ENCODE measurements at regions not wholly inside any gene's neighbourhood (a gene's known extent, or its start where the extent isn't known, plus 50 kb on each side); places are given as distances from the start of the nearest gene placed in this dataset.

DNA sequence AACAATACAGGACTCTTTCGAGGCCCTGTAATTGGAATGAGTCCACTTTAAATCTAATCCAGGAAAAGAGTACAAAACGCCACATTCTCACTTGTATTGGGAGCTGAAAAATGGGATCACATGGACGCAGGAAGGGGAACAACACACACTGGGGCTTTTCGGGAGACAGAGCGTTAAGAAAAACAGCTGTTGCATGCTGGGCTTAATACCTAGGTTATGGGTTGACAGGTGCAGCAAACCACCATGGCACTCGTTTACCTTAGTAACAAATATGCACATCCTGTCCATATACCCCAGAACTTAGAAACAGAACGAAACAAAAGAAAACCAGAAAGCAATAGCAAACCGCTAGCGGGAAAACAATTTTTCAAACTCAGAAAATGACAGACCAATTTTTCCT lies 1532.7 kb upstream of the TPTE start:
- no peak for TF ChIP-seq POLR2A (IDR thresholded peaks at IDR 0.05)
- no peak for TF ChIP-seq CTCF (IDR thresholded peaks at IDR 0.05)

All from thyroid gland (tissue), 4 donors.